GM23338 (cell line): ENCODE measurements at regions not wholly inside any gene's neighbourhood (a gene's known extent, or its start where the extent isn't known, plus 50 kb on each side); places are given as distances from the start of the nearest gene placed in this dataset.

Experiments
- ATAC-seq: fragments of 200-7000 bp; cut with Tn5 transposase; 3 replicates; pipeline ENCODE4 v1.9.1; 2020
- DNase-seq: peaks from one replicate; pipeline ENCODE4 v3.0.0-alpha.2; 2015; ENCODE audit warnings: low spot score
- H2AFZ ChIP-seq: fragments of 200-600 bp; sonication (generic); 2 replicates; pipeline ENCODE4 v1.8.0; 2016; ENCODE audit warnings: antibody characterized with exemption, mild to moderate bottlenecking, moderate library complexity
- H3F3A ChIP-seq: fragments of 200-600 bp; sonication (generic); replicated peaks from 2 replicates; pipeline ENCODE4 v1.8.0; 2017; ENCODE audit warnings: antibody characterized with exemption, mixed run types, low read depth
- H3K27ac ChIP-seq: fragments of 200-600 bp; sonication (generic); 2 replicates; pipeline ENCODE4 v1.6.1; 2016; ENCODE audit warnings: low read depth
- H3K27me3 ChIP-seq: fragments of 200-600 bp; sonication (generic); 2 replicates; pipeline ENCODE4 v1.8.0; 2016; ENCODE audit warnings: mild to moderate bottlenecking, mixed run types, moderate library complexity; ENCODE audit not compliant: insufficient read depth
- H3K36me3 ChIP-seq: fragments of 200-600 bp; sonication (generic); 2 replicates; pipeline ENCODE4 v1.8.0; 2016; ENCODE audit warnings: mild to moderate bottlenecking; ENCODE audit not compliant: insufficient read depth
- H3K4me1 ChIP-seq: fragments of 200-600 bp; sonication (generic); 2 replicates; pipeline ENCODE4 v1.8.0; 2016; ENCODE audit warnings: mild to moderate bottlenecking, moderate library complexity; ENCODE audit not compliant: insufficient read depth
- H3K4me2 ChIP-seq: fragments of 200-600 bp; sonication (generic); 2 replicates; pipeline ENCODE4 v1.7.1; 2017; ENCODE audit warnings: mixed run types
- H3K4me3 ChIP-seq: fragments of 200-600 bp; sonication (generic); 2 replicates; pipeline ENCODE4 v1.6.1; 2016; ENCODE audit warnings: mixed run types
- H3K79me2 ChIP-seq: fragments of 200-600 bp; sonication (generic); replicated peaks from 2 replicates; pipeline ENCODE4 v1.8.0; 2017; ENCODE audit warnings: mild to moderate bottlenecking; ENCODE audit not compliant: insufficient read depth
- H3K9me2 ChIP-seq: fragments of 200-600 bp; sonication (generic); 2 replicates; pipeline ENCODE4 v1.8.0; 2017; ENCODE audit not compliant: insufficient read depth
- H4K20me1 ChIP-seq: fragments of 200-600 bp; sonication (generic); replicated peaks from 2 replicates; pipeline ENCODE4 v1.8.0; 2017; ENCODE audit warnings: mild to moderate bottlenecking; ENCODE audit not compliant: insufficient read depth
- H3K27ac Mint-ChIP-seq: 2 replicates; pipeline ENCODE4 v1.8.0; 2020; ENCODE audit warnings: inconsistent platforms, mild to moderate bottlenecking, moderate library complexity, mixed read lengths
- H3K27me3 Mint-ChIP-seq: 3 replicates; pipeline ENCODE4 v1.8.0; 2022; ENCODE audit warnings: low read depth, mild to moderate bottlenecking, moderate library complexity, mixed read lengths, inconsistent platforms; ENCODE audit not compliant: insufficient read depth, poor library complexity
- H3K36me3 Mint-ChIP-seq: 3 replicates; pipeline ENCODE4 v1.8.0; 2021; ENCODE audit warnings: low read depth, mild to moderate bottlenecking, inconsistent platforms, moderate library complexity, mixed read lengths
- H3K4me1 Mint-ChIP-seq: 3 replicates; pipeline ENCODE4 v1.8.0; 2020; ENCODE audit warnings: mild to moderate bottlenecking, inconsistent platforms, mixed read lengths
- H3K4me3 Mint-ChIP-seq: 3 replicates; pipeline ENCODE4 v1.8.0; 2021; ENCODE audit warnings: moderate library complexity, mild to moderate bottlenecking, inconsistent platforms, mixed read lengths
- H3K9me3 Mint-ChIP-seq: 3 replicates; pipeline ENCODE4 v1.8.0; 2020; ENCODE audit warnings: moderate library complexity, mild to moderate bottlenecking, inconsistent platforms, mixed read lengths
- CREB1 ChIP-seq: fragments of 250-450 bp; sonication (Bioruptor Pico); IDR thresholded peaks from 2 replicates; pipeline ENCODE4 v1.5.0; 2020; ENCODE audit warnings: low read depth, mild to moderate bottlenecking, moderate library complexity
- CTCF ChIP-seq, 2 experiments: fragments of 200-600 bp in 1 of 2; sonication (generic) in 1 of 2; conservative IDR thresholded peaks; 2 replicates each; pipeline versions ENCODE4 v1.5.1 to v1.6.1; 2016 to 2017; ENCODE audit warnings: antibody characterized with exemption in 2 of 2, low read depth in 2 of 2, mild to moderate bottlenecking in 2 of 2, moderate library complexity in 1 of 2
- EZH2 ChIP-seq: fragments of 200-600 bp; sonication (generic); IDR thresholded peaks from one replicate; pipeline ENCODE4 v1.8.0; 2017; ENCODE audit warnings: antibody characterized with exemption, mild to moderate bottlenecking, low read depth; ENCODE audit not compliant: unreplicated experiment
- EZH2phosphoT487 ChIP-seq: fragments of 200-600 bp; sonication (generic); IDR thresholded peaks from one replicate; pipeline ENCODE4 v1.8.1; 2018; ENCODE audit warnings: antibody characterized with exemption; ENCODE audit not compliant: unreplicated experiment
- JUNB ChIP-seq: IDR thresholded peaks from one replicate; pipeline ENCODE4 v1.6.1; 2016; ENCODE audit warnings: antibody characterized with exemption; ENCODE audit not compliant: unreplicated experiment
- NANOG ChIP-seq: IDR thresholded peaks from 2 replicates; pipeline ENCODE4 v1.6.1; 2016; ENCODE audit warnings: antibody characterized with exemption, borderline replicate concordance
- POLR2AphosphoS5 ChIP-seq: IDR thresholded peaks from 2 replicates; pipeline ENCODE4 v1.6.1; 2016; ENCODE audit warnings: antibody characterized with exemption, low read depth
- REST ChIP-seq: IDR thresholded peaks from one replicate; pipeline ENCODE4 v1.6.1; 2018; ENCODE audit warnings: antibody characterized with exemption; ENCODE audit not compliant: unreplicated experiment
- STAT1 ChIP-seq: IDR thresholded peaks from one replicate; pipeline ENCODE4 v1.6.1; 2016; ENCODE audit warnings: antibody characterized with exemption; ENCODE audit not compliant: unreplicated experiment
- ZNF114 ChIP-seq: fragments of 250-450 bp; sonication (Bioruptor Pico); IDR thresholded peaks from 2 replicates; pipeline ENCODE4 v1.5.0; 2020; ENCODE audit warnings: mild to moderate bottlenecking, moderate library complexity
- ZNF331 ChIP-seq: fragments of 250-450 bp; sonication (Bioruptor Pico); IDR thresholded peaks from 2 replicates; pipeline ENCODE4 v1.5.0; 2020; ENCODE audit warnings: low read depth, mild to moderate bottlenecking, moderate library complexity
- ZNF462 ChIP-seq: fragments of 250-450 bp; sonication (Bioruptor Pico); IDR thresholded peaks from 2 replicates; pipeline ENCODE4 v1.5.0; 2020; ENCODE audit warnings: mild to moderate bottlenecking, moderate library complexity

GRCh38 chr2:230627806-230628724, 84.6 kb upstream of the CAB39 start:
- H3K4me3 Mint-ChIP-seq = no peak overlapping the region
- no peak for DNase-seq
- Histone ChIP-seq H3K27me3 (no peaks in the 10 kb centered on the region), H3F3A (no peaks in the 10 kb centered on the region), H4K20me1 (no peaks in the 10 kb centered on the region), H3K4me3 (no peak overlapping the region), H3K79me2 (no peaks in the 10 kb centered on the region), H3K9me2 (no peaks in the 10 kb centered on the region), H2AFZ (peak overlapping the region; percentile 76; the same call in 1 of the 2 replicates), H3K36me3 (no peaks in the 10 kb centered on the region), H3K4me1 (no peaks in the 10 kb centered on the region), H3K4me2 (no peak overlapping the region), H3K27ac (no peak overlapping the region)
- H3K36me3 Mint-ChIP-seq = no peaks in the 10 kb centered on the region
- H3K4me1 Mint-ChIP-seq = peaks cover 5% of the 10 kb centered on the region; the same call in 2 of the 3 replicates
- no peak for ATAC-seq
- no peak overlapping the region for H3K27ac Mint-ChIP-seq
- TF ChIP-seq ZNF331 (no peak), REST (no peak), JUNB (no peak), ZNF114 (CRISPR knock-in tag) (no peak), CREB1 (no peak), ZNF462 (CRISPR knock-in tag) (no peak), EZH2 (no peak), NANOG (no peak), STAT1 (no peak), EZH2phosphoT487 (no peak), CTCF (conservative IDR thresholded peaks at IDR 0.05; ENCODE audit: low read depth in 2 of 2) (no peak), POLR2AphosphoS5 (no peak)
- no peaks in the 10 kb centered on the region; the same call in 2 of the 3 replicates for H3K9me3 Mint-ChIP-seq
- peaks cover 1% of the 10 kb centered on the region for H3K27me3 Mint-ChIP-seq
